ENCODE measurements at regions not wholly inside any gene's neighbourhood (a gene's known extent, or its start where the extent isn't known, plus 50 kb on each side); places are given as distances from the start of the nearest gene placed in this dataset.

DNA sequence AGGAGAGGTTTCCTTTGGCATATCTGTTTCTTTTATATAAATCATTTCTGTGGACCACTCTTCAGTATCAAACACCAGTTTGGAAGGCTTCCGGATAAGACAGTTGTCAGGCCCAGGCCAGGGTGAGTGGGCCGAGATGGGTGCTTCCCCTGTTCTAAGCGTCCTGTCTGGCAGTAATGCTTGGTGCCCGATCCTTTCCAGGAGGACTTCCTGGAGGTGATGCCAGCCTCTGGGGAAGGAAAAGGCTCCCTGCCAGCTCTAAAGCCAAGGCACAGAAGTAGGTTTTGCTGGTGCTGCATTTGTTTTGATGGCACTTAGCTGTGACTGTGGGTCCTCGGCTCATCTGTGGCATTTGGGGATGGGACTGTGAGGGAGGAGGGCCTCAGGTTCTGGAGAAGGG is 124.4 kb upstream of the RTL1 start:
- DNase-seq: no peak

DNA sequence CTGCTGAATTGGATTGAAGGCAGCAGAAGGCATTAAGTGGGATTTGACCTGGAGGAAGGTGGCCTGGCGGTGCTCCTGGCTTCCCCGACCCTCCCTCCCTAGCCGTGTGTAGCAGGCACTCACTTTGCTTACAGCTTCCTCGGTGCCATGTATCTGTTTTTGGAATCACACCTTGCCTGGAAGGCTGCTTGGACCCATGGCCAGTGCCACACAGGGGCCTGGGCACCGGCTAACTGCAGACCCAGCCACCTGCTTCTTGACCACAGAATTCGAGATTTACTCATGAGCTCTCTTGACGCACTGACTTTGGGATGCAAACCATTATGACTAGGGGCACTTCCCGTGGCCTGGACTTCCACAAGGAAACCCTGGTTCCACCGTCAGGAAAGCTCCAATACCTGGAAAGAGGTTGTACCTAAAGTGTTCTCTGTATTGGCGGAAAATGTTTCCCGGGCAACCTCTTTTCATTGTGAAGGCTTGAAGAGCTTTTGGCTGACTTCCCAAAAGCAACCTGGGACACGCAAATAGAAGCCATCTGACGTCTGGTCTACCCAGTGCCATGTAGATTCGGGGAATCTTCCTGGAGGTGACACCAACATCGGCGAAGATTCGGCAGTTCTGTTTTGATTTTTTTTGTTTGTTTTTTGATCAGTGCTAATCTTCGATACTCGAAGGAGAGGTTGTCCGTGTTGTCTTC is 125.6 kb upstream of the RTL1 start:
- no peak for DNase-seq

DNA sequence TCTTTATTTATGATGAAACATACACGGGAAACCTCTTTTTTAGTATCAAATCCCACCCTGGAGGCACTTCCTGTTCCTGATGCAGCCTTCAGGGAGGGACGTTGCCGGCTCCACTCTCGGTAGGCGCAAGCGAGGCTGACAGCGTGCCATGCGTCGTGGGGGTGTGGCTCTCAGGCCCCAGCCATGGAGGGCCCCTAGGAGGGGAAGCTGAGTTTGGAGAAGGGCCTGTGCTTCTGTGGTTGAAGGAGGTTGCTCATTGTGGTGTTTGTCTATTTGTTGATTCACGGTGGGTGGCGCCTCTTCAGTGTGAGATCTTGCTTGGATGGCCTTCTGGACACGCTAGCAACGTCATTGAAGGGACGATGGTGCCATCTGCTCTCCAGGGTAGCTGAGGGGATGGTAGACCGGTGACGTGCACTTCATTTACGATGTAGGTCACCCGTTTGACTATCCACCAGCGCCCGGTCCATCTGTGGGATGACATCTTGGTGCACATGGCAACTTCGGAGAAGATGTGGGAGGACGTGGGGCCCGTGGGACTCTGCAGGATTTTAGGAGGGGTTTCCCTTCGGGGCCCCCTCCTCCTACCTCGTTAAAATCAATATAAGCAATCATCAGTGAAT is 126.3 kb upstream of the RTL1 start:
- no peak for DNase-seq

DNA sequence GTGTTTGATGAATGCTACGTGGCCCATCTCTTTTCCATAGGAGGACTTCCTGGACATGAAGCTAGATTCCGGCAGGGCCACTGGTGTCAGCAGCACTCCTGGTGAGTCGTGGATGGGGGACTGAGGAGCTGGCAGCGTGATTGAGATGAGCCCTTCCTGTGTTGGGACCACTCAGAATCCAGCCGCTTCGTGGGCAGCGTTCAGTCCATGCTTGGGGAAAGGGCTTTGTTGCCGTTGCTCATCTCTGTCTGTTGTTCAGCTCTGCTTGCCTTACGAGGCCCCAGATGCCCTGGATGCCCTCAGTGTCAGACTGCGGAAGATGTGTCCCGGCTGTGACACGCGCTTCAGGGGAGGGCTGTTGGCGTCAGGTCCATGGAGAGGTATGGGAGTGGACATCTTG is 127.1 kb upstream of the RTL1 start:
- DNase-seq: no peak

DNA sequence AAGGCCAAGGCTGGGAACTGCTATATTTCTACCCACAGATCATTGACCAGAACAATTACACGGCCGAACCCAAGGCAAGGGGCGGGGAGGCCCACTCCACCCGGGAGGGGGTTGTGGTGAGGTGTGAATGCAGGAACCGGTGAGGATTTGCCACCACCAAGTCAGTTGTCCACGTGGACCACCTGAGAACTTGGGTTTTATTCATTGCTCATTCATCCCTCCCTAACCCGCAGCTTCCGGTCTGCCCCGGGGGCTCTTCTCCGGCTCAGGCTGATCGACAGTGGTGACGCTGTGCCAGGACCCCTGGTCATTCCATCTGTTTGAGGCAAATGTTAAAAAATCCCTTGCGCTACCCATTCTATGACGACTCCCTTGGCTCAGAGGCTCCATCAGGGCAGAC is 127.7 kb upstream of the RTL1 start:
- DNase-seq: no peak

DNA sequence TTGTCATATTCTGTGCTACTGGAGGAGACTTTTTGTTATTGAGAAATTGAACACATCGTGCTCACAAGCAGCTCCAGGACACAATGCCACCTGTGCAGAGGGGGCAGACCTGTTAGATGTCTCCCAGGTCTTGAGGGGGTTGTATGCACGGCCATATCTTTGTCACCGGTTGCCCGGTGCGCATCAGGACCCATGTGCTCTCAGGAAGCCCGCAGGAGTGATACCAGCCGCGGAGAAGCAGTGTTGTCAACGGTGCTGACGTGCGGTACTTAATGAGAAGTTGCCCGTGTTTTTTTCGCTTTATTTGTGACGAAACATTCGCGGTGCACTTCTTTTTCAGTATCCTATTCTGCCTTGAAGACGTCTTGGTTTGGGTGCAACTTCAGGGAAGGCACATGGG is 128.2 kb upstream of the RTL1 start:
- no peak for DNase-seq

DNA sequence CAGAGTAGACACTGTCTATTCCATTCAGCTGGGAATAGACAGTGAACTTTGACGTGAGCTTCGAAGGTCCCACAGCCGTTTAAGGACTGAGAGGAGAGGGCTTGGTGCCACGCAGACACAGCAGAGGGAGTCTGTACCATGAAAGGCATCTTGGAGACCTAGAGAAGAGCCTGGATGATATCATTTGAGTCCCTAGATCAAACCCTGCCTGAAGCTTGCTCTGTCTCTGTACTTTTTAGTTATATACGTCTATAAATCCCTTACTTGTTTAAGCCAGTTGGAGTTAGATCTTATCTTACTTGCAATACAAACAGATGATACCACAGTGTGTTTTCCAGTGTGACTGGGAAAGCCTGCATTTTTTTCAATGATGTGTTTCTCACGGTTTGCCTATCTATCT is 128.9 kb upstream of the RTL1 start:
- no peak for DNase-seq

DNA sequence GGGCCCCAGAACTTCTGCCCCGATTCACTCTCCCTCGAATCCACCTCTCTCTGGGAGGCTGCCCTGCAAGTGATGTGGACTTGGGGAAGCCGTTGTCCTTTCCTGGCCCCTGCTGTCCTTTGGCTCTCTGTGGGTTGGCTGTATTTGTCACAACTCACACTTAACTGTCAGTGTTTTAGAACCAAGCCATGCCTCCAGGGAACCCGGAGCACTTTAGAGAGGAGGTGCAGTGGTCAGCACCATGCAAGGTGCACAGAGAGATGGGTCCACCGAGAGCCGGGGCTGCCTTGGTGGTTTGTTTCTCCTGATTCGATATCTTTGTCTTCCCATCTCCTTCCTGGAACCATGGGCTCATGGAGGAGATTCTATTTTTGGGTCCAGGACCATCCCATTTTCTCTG is 129.5 kb upstream of the RTL1 start:
- DNase-seq: no peak

DNA sequence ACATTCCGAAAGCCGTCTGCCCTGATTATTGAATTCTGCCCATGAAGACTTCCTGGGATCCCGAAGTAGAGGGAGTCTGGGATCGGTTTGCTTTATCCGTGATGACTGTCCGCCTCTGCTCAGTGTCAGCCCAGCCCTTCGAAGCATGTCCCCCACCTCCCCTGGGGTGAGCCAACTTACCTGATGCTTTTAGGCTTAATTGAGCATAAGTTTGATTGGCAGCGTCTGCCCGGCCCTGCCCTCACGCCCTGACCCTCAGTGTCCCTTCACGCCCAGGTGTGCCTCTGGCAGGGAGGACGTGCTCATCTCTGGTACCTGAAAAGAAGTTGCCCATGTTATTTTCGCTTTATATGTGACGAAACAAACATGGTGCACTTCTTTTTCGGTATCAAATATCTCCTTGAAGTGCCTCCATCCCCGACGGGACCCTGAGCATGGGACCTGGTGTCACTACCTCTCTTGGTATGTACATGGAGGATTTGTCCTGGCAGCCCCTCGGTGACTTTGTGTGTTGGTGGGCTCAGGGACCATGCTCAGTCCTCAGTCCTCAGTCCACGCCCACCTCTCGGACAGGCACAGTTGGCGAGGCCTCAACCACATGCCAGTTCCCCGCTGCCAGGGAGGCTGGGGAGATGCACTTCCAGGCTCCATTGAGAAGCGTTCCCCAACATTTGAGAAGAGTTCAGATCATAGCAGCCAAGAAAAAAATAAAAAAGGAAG is 130.1 kb upstream of the RTL1 start:
- no peak for DNase-seq

DNA sequence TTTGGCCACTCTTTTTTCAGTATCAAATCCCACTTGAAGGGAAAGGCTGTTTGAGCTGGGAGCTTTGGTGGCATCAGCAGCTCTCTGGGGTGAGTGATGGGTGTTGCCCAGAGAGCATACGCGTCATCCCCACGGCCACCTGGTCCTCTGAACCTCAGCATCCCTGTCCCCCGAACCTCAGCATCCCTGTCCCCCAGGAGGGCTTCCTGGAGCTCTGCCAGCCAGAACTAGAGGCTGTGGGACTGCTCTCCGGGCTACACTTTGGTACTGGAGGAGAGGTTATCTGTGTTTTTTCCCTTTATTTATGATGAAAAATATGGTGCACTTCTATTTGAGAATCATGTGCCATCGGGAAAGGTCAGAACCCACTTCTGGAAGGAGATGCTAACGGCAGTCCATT is 131.5 kb upstream of the RTL1 start:
- DNase-seq: no peak

DNA sequence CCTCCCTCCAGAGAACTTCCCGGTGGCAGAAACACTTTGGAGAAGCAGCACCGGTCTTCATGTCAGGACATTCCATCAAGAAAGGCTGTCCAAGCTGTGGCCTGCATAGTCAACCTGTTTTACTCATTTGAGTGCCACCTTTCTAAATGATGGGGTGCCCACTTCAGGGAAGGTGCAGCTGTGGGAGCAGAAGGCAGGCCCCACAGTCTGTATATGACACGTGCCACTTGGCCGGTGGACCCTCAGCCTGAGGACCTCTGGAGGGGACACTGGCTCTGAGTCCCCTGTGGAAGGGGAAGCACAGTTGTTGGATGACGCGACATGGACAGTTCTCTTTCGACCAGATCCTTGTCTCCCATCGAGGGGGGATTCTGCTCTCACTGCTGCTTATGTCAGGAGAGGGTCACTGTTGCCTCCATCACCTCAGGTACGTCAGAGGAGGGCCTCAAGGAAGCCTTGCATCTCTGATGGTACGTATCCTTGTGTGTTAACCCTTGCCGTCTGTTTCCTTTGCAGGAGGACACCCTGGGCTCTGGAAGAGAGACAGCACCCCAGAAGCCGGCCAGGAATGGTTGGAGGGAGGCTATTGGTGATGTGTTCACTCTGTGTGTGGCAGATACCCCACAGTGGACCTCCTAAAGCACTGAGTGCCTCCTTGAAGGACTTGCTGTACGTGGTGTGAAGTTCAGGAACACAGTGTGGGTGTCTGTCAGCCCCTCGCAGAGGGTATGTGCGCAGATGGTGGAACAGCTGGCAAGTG is 132.1 kb upstream of the RTL1 start:
- no peak for DNase-seq

DNA sequence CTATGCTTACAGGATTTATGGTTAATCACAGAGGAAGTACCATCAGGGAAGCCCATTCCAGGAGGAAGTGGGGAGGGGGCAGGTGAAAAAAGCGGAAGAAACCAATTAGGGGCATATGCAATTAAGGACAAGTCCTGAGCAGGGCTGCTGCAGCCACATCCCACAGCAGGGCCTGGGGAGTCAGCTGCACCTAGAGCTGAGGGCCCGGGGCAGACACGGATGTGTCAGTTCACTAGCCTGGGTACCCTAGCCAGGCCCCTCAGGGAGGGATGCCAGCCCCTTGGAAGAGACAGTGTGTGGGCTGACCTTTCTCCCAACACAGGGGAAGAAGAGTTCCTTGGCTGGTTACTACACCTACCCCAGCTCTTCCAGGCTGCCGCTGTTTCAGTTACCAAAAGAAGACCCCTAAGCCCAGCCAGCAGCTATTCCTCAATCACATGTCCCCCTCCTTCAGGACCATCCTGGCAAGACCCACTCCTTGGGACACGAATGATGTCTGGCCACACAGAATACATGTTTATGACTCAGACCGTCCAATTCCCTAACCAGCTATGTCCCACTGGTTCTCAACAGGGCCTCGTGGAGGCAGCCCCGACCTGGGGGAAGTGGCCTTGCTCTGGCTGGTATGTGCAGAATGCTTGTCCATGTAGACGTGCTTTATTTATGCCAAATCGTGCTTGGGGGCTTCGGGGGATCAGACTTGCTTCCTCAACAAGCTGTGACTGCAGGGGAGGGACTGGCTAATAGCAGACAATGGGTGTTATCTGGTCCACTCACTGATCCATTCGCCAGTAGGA is 133.7 kb upstream of the RTL1 start:
- DNase-seq: no peak

DNA sequence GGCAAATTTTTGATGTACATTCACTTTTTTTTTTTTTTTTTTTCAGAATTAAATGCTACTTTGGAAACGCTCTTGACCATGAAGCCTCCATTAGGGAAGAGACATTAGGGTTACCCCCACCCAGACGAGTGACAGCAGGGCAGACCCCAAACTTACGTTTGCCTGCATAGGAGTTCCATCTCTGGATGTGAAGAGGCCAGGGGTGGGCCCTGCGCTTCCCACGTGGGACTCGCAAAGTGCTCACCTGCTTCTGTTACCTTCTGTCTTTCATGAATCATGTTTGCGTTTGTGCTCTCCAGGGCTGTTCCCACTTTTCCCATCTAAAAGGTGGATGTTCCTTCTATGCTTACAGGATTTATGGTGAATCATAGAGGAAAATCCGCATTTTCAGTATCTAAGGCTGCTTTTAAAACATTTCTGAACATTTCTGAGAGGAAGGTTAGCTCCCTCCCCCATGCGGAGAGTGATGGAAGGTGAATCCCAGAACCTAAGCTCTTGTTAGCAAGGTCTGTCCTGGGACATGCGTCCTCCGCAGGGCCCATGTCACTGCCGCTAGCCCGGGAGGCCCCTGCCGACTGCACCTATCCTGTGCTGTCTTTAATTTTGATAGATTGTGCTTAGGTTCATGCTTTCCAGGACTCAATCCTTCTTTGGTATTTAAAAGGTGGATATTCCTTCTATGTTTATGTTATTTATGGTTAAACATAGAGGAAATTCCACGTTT is 135.7 kb upstream of the RTL1 start:
- no peak for DNase-seq

DNA sequence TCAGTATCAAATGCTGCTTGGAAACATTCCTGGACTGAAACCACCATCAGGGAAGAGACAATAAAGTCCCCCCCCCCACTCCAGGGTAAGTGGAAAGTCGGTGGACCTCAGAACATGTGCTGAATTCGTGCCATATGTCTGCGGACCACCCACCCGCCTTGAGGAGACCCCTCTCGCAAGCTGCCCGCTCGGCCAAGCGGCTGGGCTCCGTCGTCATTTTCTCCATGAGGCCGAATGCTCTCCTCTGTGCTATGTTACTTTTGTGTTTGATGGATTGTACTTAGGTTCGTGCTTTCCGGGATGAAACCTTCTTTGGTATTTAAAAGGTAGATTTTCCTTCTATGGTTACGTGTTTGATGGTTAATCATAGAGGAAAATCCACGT is 136.2 kb upstream of the RTL1 start:
- no peak for DNase-seq

DNA sequence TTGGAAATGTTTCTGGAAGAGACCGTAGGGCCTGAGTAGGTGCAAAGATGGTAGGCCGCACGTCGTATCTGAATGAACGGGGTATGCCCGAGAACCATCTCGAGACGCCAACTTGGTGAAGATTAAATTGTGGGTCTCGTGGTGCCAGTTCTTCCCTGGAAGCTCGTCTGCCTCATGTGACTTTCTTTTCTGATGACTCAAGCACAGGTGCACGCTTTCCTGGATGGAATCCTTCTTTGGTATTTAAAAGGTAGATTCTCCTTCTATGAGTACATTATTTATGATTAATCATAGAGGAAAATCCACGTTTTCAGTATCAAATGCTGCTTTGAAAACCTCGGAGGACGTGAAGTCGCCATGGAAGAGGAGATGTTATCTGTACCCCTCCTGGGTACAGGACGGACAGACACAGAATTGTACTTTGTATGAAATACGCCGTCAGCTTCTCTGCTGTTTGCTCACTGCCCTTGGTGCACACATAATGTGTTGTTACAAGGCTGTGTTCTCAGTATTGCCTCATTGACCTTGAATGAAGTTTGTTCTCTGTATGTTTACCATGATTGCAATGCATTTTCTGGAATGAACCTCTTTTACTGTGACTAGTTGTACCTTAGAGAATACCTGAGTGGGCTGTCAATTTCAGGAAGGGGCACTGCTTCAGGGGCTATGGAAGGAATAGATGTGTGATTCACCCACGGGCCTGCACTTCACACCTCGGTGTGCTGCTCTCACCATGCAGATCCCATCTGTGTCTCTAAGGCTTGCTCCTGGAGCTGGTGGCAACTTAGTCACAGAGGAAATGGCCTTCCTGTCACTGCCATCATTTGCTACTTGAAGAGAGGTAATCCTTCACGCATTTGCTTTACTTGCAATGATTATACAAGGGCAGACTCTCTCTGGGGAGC is 137.3 kb upstream of the RTL1 start:
- DNase-seq: no peak

DNA sequence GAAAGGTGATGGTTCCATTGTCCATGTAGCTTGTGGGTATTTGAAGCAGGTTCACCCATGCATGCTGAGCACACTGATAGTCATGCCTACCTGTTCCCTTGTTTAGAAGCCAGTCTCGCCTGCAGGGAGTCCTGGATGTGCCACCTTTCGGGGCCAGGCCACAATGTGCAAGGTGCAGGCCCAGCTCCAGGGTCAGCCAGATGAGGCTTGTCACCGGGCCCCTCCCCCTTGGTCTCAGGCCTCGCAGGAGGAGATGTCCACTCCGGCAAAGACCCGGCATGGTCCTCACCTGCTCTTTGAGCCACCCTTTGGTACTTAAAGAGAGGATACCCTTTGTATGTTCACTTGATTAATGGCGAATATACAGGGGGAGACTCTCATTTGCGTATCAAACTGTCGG is 140.4 kb upstream of the RTL1 start:
- DNase-seq: no peak

DNA sequence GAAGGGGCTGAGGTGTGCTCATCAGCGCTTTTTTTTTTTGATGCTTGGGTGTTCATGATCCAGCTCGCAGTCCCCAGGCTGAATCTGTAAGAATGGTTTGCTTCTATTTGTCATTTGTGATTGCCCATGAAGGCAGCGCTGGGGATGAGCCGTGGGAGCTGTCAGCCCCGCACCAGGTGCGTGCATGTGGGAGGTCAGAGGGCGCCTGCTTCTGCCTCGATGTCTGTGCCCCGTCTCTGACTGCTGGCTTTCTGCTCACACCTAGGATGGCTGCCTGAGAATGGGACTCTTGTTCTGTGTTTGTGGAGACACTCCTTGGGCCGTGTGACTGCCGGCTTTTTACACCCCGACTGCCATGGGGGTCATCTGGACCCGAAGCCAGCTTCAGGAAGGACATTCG is 141.2 kb upstream of the RTL1 start:
- no peak for DNase-seq

DNA sequence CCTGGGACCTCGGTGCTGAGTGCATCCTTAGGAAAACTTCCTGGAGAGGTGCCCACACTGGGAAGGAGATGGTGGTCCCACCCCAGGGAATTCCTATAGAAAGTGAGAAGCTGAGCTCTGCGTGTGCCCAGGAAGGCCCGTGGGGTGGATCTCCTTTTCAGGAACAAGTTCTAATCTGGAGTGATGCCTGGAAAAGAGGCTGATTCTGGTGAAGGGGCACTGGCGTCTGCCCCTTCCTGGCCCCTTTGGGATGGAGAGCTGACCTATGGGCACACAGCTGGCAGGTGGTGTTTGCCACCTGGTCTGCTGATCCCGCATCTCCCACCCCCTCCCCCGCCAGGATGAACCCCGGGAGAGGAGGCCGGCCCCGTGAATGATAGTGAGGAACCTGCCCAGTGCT is 142.0 kb upstream of the RTL1 start:
- no peak for DNase-seq

DNA sequence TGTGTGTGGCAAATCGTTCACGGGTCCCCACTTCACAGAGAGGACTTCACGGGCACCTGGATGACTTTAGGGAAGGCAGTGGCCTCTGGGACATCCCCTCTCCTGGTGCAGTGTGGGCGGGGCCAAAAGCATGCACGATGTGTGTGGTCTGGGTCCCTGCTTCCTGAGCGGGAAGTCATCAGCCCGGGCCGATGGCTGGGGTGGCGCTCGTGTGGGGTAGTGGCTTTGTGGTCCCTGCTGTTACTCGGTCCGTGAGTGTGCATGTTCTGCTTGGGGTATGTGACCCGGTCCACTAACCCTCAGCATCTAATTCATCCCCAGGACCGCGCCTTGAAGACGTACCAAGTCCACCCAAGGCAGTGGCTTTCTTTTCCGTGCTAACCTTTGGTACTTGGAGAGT is 142.5 kb upstream of the RTL1 start:
- no peak for DNase-seq

DNA sequence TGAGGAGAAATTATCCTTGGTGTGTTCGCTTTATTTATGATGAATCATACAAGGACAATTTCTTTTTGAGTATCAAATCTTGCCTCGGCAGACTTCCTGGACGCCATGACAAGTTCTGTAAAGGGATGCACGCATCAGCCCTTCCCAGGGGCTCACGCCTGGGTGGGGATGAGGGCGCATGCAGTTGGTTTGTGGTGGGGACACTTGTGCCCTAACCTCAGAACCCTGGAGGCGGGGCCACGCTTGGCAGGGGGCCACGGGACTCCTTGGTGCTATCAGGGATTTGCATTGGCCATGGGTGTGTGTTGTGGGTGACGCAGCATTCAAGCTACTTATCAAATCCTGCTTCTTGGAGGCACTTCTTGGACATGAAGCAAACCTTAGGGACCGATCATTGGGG is 143.8 kb upstream of the RTL1 start:
- no peak for DNase-seq

DNA sequence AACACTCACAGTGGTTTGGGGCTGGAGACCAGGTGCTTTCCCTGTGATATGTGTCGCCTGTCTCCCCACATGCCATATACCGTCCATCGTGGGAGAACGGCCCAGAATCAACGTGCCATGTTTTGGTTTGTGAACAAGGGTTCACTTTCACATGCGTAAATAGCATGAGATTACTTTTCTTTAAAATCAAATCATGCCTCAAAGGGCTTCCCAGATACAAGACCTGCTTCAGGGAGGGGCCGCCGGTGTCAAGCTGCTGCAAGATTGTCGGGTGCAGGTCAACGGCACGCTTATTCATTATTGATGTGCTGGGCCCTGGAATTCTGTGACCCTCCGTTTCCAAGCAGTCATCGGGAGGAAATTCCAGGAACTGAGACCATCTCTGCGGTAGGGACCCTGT is 145.2 kb upstream of the RTL1 start:
- no peak for DNase-seq

Measured in activated CD4-positive, alpha-beta T cell treated with anti-CD3 and anti-CD28 coated beads, Interleukin-2, amount 50 U/mL, for 1 hour (primary cell).